ENCODE measurements at regions not wholly inside any gene's neighbourhood (a gene's known extent, or its start where the extent isn't known, plus 50 kb on each side); places are given as distances from the start of the nearest gene placed in this dataset.

- DNase-seq = peak; percentile 26
Observed at GRCh38 chr10:130809761-130810515, 501.6 kb downstream of the TCERG1L start.

GRCh38 chr10:130810856-130811255 lies 500.7 kb downstream of the TCERG1L start:
- no peak for DNase-seq

- no peak for DNase-seq
Observed at GRCh38 chr10:130812381-130813148, 499.0 kb downstream of the TCERG1L start.

GRCh38 chr10:130814610-130815009 lies 496.9 kb downstream of the TCERG1L start:
- no peak for DNase-seq

GRCh38 chr10:130816116-130816901 lies 495.2 kb downstream of the TCERG1L start:
- DNase-seq = no peak

DNA sequence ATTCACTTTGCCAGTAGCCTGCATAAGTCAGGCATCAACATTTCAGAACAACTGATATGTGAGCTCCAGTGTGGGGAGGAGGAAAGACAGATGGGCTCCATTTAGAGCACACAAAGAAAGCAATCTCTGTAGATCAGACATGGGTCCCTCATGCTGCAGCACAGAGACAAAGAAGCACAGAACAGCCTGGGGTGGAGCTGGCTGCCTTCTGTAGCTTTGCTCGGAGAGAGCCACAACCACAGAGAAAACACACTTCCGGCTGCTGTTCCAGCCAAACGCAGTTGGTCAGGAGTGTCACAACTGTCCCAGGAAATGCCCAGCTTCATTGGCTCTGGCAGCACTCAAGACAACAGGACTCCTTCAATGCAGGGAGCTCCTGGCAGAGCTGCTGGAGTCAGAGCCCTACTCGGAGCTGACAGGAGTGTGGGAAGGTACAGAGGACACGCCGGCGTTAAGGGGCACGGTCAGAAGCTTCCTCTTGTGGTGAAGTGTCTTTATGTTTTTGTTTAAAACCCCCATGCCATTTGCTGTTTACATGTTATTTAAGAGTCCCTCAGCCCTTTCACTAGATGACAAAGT lies 494.4 kb downstream of the TCERG1L start:
- DNase-seq = no peak

DNA sequence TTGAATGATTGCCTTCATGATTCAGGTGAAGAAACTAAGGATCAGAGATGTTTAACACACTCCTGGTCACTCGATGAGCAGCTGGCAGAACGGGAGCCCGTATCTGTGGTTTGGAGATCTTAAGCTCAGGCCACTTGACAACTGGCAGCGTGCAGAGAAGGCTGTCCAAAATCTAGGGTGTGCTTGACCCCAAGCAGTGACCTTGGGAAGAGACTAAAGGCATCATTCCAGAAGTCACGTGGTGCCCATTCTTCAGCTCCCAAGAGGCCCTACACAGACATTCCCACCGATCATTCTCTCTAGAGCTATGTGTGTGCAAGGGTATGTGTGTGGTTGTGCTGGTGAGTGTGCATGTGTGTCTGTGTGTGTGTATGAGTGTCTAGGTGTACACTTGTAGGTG lies 493.8 kb downstream of the TCERG1L start:
- no peak for DNase-seq

DNA sequence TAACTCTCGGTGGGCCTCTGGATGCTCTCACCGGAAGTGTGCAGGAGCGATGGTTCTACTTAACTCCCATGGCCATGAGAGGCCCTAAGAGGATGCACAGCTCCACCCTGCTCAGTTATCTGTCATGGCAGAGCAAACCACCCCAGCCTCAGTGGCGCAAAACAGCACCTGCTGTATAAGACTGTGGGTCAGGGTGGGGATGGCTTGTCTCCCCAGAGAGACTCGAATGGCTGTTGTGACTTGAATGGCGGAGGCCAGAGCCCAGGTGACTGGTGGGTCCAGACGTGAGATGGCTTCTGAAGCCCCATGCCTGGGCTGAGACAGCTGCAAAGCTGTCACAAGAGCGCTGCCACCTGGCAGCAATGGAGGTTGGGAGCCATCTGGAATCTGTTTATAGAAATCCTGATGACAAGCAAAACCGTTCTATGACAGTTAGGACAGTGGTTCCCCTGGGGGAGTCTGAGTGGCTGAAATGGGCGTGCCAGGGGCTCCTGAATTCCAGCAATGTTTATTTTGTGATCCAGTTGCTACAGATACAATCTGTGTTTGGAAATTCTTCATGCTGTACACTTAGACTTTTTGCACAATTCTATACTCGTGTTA lies 490.5 kb downstream of the TCERG1L start:
- peak; percentile 37 for DNase-seq

DNA sequence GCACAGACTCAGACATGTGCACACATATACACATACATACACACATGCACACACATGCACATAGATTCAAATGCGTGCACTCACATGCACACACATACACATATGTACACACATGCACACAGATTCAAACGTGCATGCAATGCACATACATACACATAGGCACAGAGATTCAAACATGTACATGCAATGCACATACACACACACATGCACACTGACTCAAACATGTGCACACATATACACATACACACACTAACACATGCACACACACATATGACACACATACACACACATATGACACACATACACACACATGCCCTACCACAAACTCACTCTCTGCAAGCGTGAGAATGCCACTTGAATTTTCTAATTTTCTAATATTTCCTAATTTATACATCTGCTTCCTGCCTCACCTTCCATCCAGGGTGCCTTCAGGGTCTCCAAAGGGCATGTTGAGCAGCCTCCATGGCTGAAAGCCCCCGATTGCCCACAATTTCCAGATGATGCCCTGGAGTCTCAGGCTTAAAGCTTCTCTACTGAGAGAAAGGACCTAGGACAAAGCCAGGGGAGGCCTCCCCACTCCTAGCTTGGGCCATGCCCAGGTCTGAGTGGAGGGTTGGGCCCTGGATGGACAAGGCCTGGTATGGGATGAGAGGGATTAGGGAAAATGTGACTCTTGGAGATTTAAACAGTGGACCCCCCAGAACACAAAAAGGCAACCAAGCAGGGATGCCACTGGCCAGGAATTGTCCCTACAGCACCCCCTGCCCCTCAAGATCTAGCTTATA lies 487.1 kb downstream of the TCERG1L start:
- no peak for DNase-seq

DNA sequence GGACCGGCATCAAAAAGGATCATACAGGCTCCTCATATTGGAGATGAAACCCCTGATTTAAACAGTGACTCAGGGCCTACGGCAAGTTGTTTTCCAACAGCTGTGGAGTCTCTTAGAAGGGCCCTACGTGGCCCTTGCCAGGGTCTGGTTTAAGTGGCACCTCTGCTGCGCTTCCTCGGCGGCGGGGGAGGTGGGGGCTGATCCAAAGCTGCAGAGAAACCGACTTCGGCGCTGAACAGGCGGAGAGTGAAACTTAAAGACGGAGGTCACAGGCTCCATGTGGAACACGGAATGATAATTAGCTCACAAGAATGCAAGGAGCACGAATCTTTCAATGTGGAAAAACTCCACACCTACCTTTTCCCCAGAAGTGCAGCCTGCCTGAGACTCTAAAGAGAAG lies 477.9 kb downstream of the TCERG1L start:
- no peak for DNase-seq

DNA sequence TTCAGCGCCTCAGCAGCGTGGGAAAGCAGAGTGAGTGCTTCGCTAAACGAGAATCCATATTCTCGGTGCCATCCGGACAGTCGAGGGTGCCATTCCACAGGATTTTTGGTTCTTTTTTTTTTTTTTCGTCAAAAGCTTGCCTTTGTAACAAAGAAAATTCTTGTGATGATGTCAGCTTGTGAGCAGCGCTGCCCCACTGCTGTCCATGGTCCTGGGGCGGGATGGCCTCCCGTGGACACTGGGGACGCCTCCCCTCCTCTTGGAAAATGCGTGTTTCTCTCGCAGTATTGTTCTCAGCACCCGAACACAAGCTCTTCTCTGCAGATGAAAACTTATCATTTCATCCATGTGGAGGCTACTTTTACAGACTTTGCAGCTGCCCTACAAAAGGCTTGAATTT lies 477.4 kb downstream of the TCERG1L start:
- peak; percentile 18 for DNase-seq

DNA sequence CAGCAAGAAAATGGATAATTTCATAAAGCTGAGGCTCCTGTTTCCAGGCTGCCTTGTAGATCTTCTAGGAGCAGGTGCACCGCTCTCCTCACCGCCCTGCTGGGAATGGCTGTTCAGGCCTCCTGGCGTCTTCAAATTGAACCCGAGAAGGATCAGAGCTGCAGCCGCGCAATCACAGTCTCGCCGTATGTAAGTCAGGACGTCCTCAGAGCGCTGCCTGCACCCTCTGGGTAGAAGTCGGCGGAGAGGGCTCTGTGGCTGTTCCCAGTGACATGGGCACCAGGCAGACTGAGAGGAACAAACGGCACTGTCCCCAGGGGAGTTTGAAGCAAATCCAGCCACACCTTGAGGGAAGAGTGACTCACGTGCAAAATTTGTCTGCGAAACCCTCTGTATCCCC lies 476.9 kb downstream of the TCERG1L start:
- DNase-seq = no peak

DNA sequence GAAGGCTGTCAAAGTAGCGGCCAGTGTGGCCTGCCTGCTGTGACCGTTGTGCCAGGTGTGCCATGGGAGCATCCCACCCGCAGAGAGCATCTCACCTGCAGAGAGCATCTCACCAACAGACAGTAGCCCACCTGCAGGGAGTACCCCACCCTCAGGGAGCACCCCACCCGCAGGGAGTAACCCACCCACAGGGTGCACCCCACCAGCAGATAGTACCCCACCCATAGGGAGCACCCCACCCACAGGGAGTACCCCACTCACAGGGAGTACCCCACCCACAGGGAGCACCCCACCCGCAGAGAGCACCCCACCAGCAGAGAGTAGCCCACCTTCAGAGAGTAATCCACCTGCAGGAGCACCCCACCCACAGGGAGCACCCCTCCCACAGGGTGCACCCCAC lies 476.5 kb downstream of the TCERG1L start:
- no peak for DNase-seq

DNA sequence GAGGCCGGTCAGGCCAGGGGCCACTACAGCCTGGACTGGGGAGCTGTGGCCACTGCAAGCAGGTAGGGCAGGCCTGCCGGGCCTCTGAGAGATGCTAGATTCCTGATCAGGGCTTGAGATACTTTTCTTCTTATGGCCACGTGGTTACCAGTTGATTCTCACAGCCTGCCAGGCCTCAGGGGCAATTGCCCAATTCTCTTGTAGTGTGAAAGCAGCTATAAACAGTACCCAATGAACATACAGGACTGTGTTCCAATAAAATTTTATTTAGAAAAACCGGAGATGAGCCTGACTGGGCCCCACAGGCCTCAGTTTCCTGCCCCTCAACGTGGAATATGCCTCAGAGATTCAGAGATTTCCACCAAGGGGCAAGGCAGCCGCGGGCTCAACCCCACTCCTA lies 475.2 kb downstream of the TCERG1L start:
- no peak for DNase-seq

GRCh38 chr10:130843051-130843653 lies 468.4 kb downstream of the TCERG1L start:
- DNase-seq = no peak

- DNase-seq = no peak
Observed at GRCh38 chr10:130844310-130844709, 467.2 kb downstream of the TCERG1L start.

DNA sequence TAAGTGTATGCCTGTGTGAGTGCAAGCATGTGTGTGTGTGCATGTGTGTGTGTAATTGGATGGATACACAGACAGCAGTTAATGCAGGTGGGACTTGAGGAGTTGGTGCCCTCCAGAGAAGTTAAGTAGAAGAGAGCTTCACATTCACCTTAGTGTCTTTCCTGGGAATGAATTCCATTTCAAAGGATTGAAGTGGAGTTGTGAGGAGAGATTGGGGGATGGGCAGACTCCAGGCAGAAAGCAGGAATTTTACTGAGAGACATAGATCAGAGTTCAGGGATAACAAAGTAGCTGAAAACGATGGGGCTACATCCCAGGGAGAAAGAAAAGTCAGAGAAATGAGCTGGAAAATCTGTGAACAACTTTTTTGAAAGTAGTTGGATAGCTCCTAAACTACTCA lies 464.4 kb downstream of the TCERG1L start:
- no peak for DNase-seq

DNA sequence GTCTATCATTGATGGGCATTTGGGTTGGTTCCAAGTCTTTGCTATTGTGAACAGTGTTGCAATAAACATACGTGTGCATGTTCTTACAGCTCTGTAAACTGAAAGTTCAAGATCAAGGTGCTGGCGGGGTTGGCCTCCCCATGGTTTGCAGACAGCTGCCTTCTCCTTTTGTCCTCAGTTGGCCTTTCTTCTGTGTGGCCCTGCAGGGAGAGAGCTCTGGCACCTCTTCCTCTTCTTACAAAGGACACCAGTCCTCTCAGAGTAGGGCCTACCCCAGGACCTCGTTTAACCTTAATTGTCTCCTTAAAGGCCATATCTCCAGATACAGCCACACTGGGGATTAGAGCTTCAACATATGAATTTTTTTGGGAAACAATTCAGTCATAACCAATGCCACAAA lies 462.7 kb downstream of the TCERG1L start:
- DNase-seq = no peak

GRCh38 chr10:130854151-130854550 lies 457.4 kb downstream of the TCERG1L start:
- DNase-seq = no peak

GRCh38 chr10:130857631-130858295 lies 453.8 kb downstream of the TCERG1L start:
- DNase-seq = no peak

DNA sequence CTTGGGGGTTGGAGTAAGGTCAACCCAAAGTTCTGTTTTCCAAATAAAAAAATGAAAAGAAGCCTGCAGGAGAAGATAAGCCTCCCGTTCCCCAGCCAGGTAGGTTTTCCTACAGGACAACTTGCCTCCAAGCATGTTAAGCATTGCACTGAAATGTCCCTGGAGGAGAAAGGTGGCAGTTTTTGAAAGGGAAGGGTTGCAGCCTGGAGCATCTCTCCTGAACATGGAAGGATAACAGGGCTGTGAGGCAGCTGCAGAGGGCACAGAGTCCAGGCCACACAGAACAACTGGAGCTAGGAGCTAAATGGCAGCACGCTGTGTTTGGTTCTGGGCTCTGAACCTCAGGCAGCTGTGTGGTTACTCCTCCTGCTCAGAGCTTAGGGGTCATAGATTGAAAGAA lies 452.9 kb downstream of the TCERG1L start:
- DNase-seq = no peak

All from eye (tissue), 1 donor.